WTC11 (cell line): ENCODE measurements at regions not wholly inside any gene's neighbourhood (a gene's known extent, or its start where the extent isn't known, plus 50 kb on each side); places are given as distances from the start of the nearest gene placed in this dataset.
A peak's percentile ranks its signal among the peaks of the same experiment; 100 is the strongest.

Source experiments
- ATAC-seq: fragments of 200-7000 bp; cut with Tn5 transposase; 2 replicates; pipeline ENCODE4 v1.10.0; 2021; ENCODE audit warnings: mild to moderate bottlenecking, moderate library complexity
- CTCF ChIA-PET: fragments of 300-600 bp; sonication (Branson Sonifier 250); formaldehyde crosslinking; loops from one replicate; lab custom pipeline; 2021; ENCODE audit warnings: antibody characterized with exemption; lab: Charles Lee
- POLR2A ChIA-PET: fragments of 350-600 bp; sonication (Branson Sonifier 250); formaldehyde crosslinking; loops from one replicate; lab custom pipeline; 2021; ENCODE audit warnings: antibody characterized with exemption; lab: Charles Lee
- DNase-seq: peaks from one replicate; pipeline ENCODE4 v3.0.0; 2021; ENCODE audit warnings: low spot score
- H3K27ac Mint-ChIP-seq: 2 replicates; pipeline ENCODE4 v1.8.0; 2021; ENCODE audit warnings: mixed read lengths
- H3K27me3 Mint-ChIP-seq: 2 replicates; pipeline ENCODE4 v1.8.0; 2021; ENCODE audit warnings: low read depth, mild to moderate bottlenecking, moderate library complexity, mixed read lengths
- H3K36me3 Mint-ChIP-seq: 2 replicates; pipeline ENCODE4 v1.8.0; 2021; ENCODE audit warnings: mixed read lengths
- H3K4me1 Mint-ChIP-seq: 2 replicates; pipeline ENCODE4 v1.8.0; 2022; ENCODE audit warnings: mixed read lengths
- H3K4me3 Mint-ChIP-seq: 2 replicates; pipeline ENCODE4 v1.8.0; 2021; ENCODE audit warnings: mild to moderate bottlenecking, moderate library complexity, mixed read lengths
- H3K9me3 Mint-ChIP-seq: 2 replicates; pipeline ENCODE4 v1.8.0; 2021; ENCODE audit warnings: mixed read lengths
- ATF3 ChIP-seq: sonication (generic); formaldehyde crosslinking; conservative IDR thresholded peaks from 2 replicates; pipeline ENCODE4 v1.8.1; 2022; ENCODE audit warnings: mild to moderate bottlenecking, missing genetic modification reagents
- CTCF ChIP-seq: fragments of 200-600 bp; IDR thresholded peaks from 2 replicates; pipeline ENCODE4 v1.8.0; 2022; ENCODE audit warnings: antibody characterized with exemption
- ERG ChIP-seq: fragments of 250-450 bp; sonication (Bioruptor Pico); IDR thresholded peaks from 2 replicates; pipeline ENCODE4 v1.8.0; 2021; ENCODE audit warnings: mild to moderate bottlenecking
- ETV6 ChIP-seq: sonication (generic); formaldehyde crosslinking; IDR thresholded peaks from 2 replicates; pipeline ENCODE4 v1.8.1; 2022; ENCODE audit warnings: mild to moderate bottlenecking, missing genetic modification reagents
- FOXJ3 ChIP-seq: sonication (generic); formaldehyde crosslinking; IDR thresholded peaks from 2 replicates; pipeline ENCODE4 v1.9.0; 2021; ENCODE audit warnings: missing genetic modification reagents, mild to moderate bottlenecking, borderline replicate concordance
- FOXP4 ChIP-seq: sonication (generic); formaldehyde crosslinking; IDR thresholded peaks from 2 replicates; pipeline ENCODE4 v1.8.0; 2022; ENCODE audit warnings: mild to moderate bottlenecking, missing genetic modification reagents
- HMGA2 ChIP-seq: fragments of 250-450 bp; sonication (Bioruptor Pico); IDR thresholded peaks from 2 replicates; pipeline ENCODE4 v1.4.0; 2021; ENCODE audit warnings: mild to moderate bottlenecking, moderate library complexity
- MAX ChIP-seq: sonication (generic); formaldehyde crosslinking; IDR thresholded peaks from 2 replicates; pipeline ENCODE4 v1.8.0; 2022; ENCODE audit warnings: mild to moderate bottlenecking, missing genetic modification reagents
- MYBL2 ChIP-seq: sonication (generic); formaldehyde crosslinking; IDR thresholded peaks from 2 replicates; pipeline ENCODE4 v1.8.1; 2023; ENCODE audit warnings: mild to moderate bottlenecking, moderate library complexity, missing genetic modification reagents
- NFE2L1 ChIP-seq: sonication (generic); formaldehyde crosslinking; IDR thresholded peaks from 2 replicates; pipeline ENCODE4 v1.8.1; 2023; ENCODE audit warnings: missing genetic modification reagents
- NR1H2 ChIP-seq: sonication (generic); formaldehyde crosslinking; IDR thresholded peaks from 2 replicates; pipeline ENCODE4 v1.9.0; 2021; ENCODE audit warnings: mild to moderate bottlenecking, moderate library complexity, missing genetic modification reagents
- PREB ChIP-seq: sonication (generic); formaldehyde crosslinking; IDR thresholded peaks from 2 replicates; pipeline ENCODE4 v1.8.1; 2022; ENCODE audit warnings: mild to moderate bottlenecking, missing genetic modification reagents, moderate library complexity, borderline replicate concordance
- SMAD3 ChIP-seq: sonication (generic); formaldehyde crosslinking; IDR thresholded peaks from 2 replicates; pipeline ENCODE4 v1.8.0; 2022; ENCODE audit warnings: missing genetic modification reagents, mild to moderate bottlenecking, borderline replicate concordance
- SP1 ChIP-seq: sonication (generic); formaldehyde crosslinking; conservative IDR thresholded peaks from 2 replicates; pipeline ENCODE4 v1.8.1; 2022; ENCODE audit warnings: missing genetic modification reagents
- STAT6 ChIP-seq: sonication (generic); formaldehyde crosslinking; conservative IDR thresholded peaks from 2 replicates; pipeline ENCODE4 v1.8.1; 2023; ENCODE audit warnings: mild to moderate bottlenecking, low read depth, missing genetic modification reagents, moderate library complexity
- ZBTB21 ChIP-seq: sonication (generic); formaldehyde crosslinking; IDR thresholded peaks from 2 replicates; pipeline ENCODE4 v1.8.1; 2023; ENCODE audit warnings: mild to moderate bottlenecking, missing genetic modification reagents, borderline replicate concordance
- ZMAT4 ChIP-seq: fragments of 250-450 bp; sonication (Bioruptor Pico); IDR thresholded peaks from 2 replicates; pipeline ENCODE4 v1.9.0; 2021; ENCODE audit warnings: mild to moderate bottlenecking
- ZNF138 ChIP-seq: sonication (generic); formaldehyde crosslinking; conservative IDR thresholded peaks from 2 replicates; pipeline ENCODE4 v1.8.1; 2022; ENCODE audit warnings: mild to moderate bottlenecking, moderate library complexity, missing genetic modification reagents
- ZNF263 ChIP-seq: sonication (generic); formaldehyde crosslinking; IDR thresholded peaks from 2 replicates; pipeline ENCODE4 v1.8.1; 2022; ENCODE audit warnings: low read depth, mild to moderate bottlenecking, moderate library complexity, missing genetic modification reagents
- ZNF317 ChIP-seq: sonication (generic); formaldehyde crosslinking; IDR thresholded peaks from 2 replicates; pipeline ENCODE4 v1.8.1; 2023; ENCODE audit warnings: low read depth, mild to moderate bottlenecking, moderate library complexity, missing genetic modification reagents, borderline replicate concordance
- ZNF396 ChIP-seq: fragments of 250-450 bp; sonication (Bioruptor Pico); IDR thresholded peaks from 2 replicates; pipeline ENCODE4 v1.8.0; 2021; ENCODE audit warnings: mild to moderate bottlenecking, moderate library complexity, borderline replicate concordance
- ZNF425 ChIP-seq: fragments of 250-450 bp; sonication (Bioruptor Pico); conservative IDR thresholded peaks from 2 replicates; pipeline ENCODE4 v1.9.0; 2021; ENCODE audit warnings: mild to moderate bottlenecking
- ZNF671 ChIP-seq: fragments of 250-450 bp; sonication (Bioruptor Pico); IDR thresholded peaks from 2 replicates; pipeline ENCODE4 v1.8.0; 2021; ENCODE audit warnings: mild to moderate bottlenecking

GRCh38 chr6:86707545-86708120, 229.7 kb upstream of the HTR1E start:
- ChIA-PET POLR2A (no interaction called here), CTCF (no interaction called here)
- Mint-ChIP-seq H3K4me3 (no peak overlapping the region), H3K27ac (no peak overlapping the region), H3K9me3 (peaks cover 3% of the 10 kb centered on the region; the same call in 1 of the 2 replicates), H3K27me3 (no peaks in the 10 kb centered on the region), H3K36me3 (no peaks in the 10 kb centered on the region), H3K4me1 (peaks cover 32% of the 10 kb centered on the region)
- DNase-seq (no peak), ATAC-seq (no peak)
- no peak for TF ChIP-seq ERG (CRISPR knock-in tag)
- no peak for TF ChIP-seq SMAD3 (CRISPR knock-in tag)
- no peak for TF ChIP-seq NR1H2 (CRISPR knock-in tag)
- no peak for TF ChIP-seq SP1
- TF ChIP-seq ZBTB21 (CRISPR knock-in tag) = no peak
- no peak for TF ChIP-seq HMGA2 (CRISPR knock-in tag)
- no peak for TF ChIP-seq ZNF396
- no peak for TF ChIP-seq MAX (CRISPR knock-in tag)
- no peak for TF ChIP-seq ZNF671 (CRISPR knock-in tag)
- no peak for TF ChIP-seq STAT6
- TF ChIP-seq ZNF317 (CRISPR knock-in tag) = no peak
- no peak for TF ChIP-seq FOXJ3
- no peak for TF ChIP-seq ETV6 (CRISPR knock-in tag)
- no peak for TF ChIP-seq ATF3 (CRISPR knock-in tag)
- TF ChIP-seq MYBL2 (CRISPR knock-in tag) = no peak
- no peak for TF ChIP-seq ZMAT4

- ATAC-seq = peak; percentile 98
- Mint-ChIP-seq H3K36me3 (no peaks in the 10 kb centered on the region), H3K27ac (no peak overlapping the region), H3K27me3 (no peaks in the 10 kb centered on the region), H3K4me1 (peaks cover 28% of the 10 kb centered on the region), H3K9me3 (peaks cover 10% of the 10 kb centered on the region), H3K4me3 (no peak overlapping the region)
- DNase-seq = peak; percentile 64
- ChIA-PET CTCF (interaction anchor here (0.5 to 2.0 kb wide), 2 partner anchors 231 to 360 kb away, joined by 3 to 6 read pairs; partner anchors contain the start of gene HTR1E), POLR2A (no interaction called here)
- TF ChIP-seq ZNF263 (no peak), ZNF138 (CRISPR knock-in tag) (no peak), NFE2L1 (CRISPR knock-in tag) (no peak), CTCF (no peak; the same call in 1 of the 2 replicates), ETV6 (CRISPR knock-in tag) (no peak), ZBTB21 (CRISPR knock-in tag) (no peak), PREB (no peak), FOXP4 (CRISPR knock-in tag) (no peak), MAX (CRISPR knock-in tag) (no peak), ZNF425 (no peak)
Observed at GRCh38 chr6:86706449-86706848, 230.9 kb upstream of the HTR1E start.
